SJCRH30 (cell line): ENCODE measurements at regions not wholly inside any gene's neighbourhood (a gene's known extent, or its start where the extent isn't known, plus 50 kb on each side); places are given as distances from the start of the nearest gene placed in this dataset.
"Not testable (repeated sequence)": the region's sequence is repeated elsewhere in the genome, so short reads cannot be mapped to it uniquely, and the experiment has no call there.

Source experiments
- DNase-seq, 2 experiments: peaks; one replicate each; pipeline ENCODE4 v3.0.0-alpha.2; 2015 to 2020
- H3K27ac ChIP-seq: fragments of 250-450 bp; sonication (Bioruptor Pico); 2 replicates; pipeline ENCODE4 v1.5.1; 2020; ENCODE audit warnings: mild to moderate bottlenecking, moderate library complexity
- H3K27me3 ChIP-seq: fragments of 250-450 bp; sonication (Bioruptor Pico); 2 replicates; pipeline ENCODE4 v1.5.1; 2020; ENCODE audit warnings: mild to moderate bottlenecking, moderate library complexity
- H3K36me3 ChIP-seq: fragments of 250-450 bp; sonication (Bioruptor Pico); 2 replicates; pipeline ENCODE4 v1.5.1; 2020; ENCODE audit warnings: mild to moderate bottlenecking, moderate library complexity
- H3K4me1 ChIP-seq: fragments of 250-450 bp; sonication (Bioruptor Pico); 2 replicates; pipeline ENCODE4 v1.5.1; 2020; ENCODE audit warnings: mild to moderate bottlenecking, moderate library complexity
- H3K4me3 ChIP-seq: fragments of 250-450 bp; sonication (Bioruptor Pico); 2 replicates; pipeline ENCODE4 v1.5.1; 2020; ENCODE audit warnings: mild to moderate bottlenecking, moderate library complexity
- H3K9me3 ChIP-seq: fragments of 250-450 bp; sonication (Bioruptor Pico); replicated peaks from 2 replicates; pipeline ENCODE4 v1.5.1; 2020; ENCODE audit warnings: mild to moderate bottlenecking, moderate library complexity

DNA sequence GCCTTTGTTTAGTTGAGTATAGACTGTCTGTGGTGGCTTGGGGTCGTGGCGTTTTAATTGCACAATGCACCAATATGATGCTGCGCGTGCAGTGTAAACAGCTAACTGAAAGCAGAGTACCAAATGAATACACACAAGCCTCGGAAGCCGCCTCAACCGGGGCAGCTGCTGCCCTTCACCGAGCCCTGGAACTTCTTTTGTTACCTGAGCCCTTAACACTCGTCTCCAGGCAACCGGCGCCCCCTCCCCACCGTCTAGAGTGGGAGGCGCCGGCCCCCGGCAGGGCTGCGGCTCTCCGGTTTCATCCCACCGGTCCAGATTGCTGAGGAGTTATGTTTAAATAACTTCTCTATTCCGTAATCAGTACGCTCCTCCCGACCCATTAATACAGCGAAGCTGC, 173.2 kb upstream of the TBL1X start:
- peak; percentile 27 to 50 for DNase-seq
- Histone ChIP-seq H3K9me3 (no peaks in the 10 kb centered on the region), H3K4me3 (no peak overlapping the region), H3K4me1 (no peaks in the 10 kb centered on the region), H3K27ac (no peak overlapping the region), H3K36me3 (no peaks in the 10 kb centered on the region), H3K27me3 (no peaks in the 10 kb centered on the region)

GRCh38 chrX:9293051-9293496, 171.8 kb upstream of the TBL1X start:
- no peaks in the 10 kb centered on the region for H3K27me3 ChIP-seq
- H3K4me1 ChIP-seq: no peaks in the 10 kb centered on the region
- no peak for DNase-seq
- no peaks in the 10 kb centered on the region for H3K9me3 ChIP-seq
- H3K36me3 ChIP-seq: no peaks in the 10 kb centered on the region
- no peak overlapping the region for H3K4me3 ChIP-seq
- H3K27ac ChIP-seq: no peak overlapping the region

- Histone ChIP-seq H3K9me3 (no peaks in the 10 kb centered on the region), H3K36me3 (no peaks in the 10 kb centered on the region), H3K4me1 (no peaks in the 10 kb centered on the region), H3K4me3 (no peak overlapping the region), H3K27ac (no peak overlapping the region), H3K27me3 (no peaks in the 10 kb centered on the region)
- no peak for DNase-seq
These were observed 171.0 kb upstream of the TBL1X start for GRCh38 chrX:9293903-9294302.

DNA sequence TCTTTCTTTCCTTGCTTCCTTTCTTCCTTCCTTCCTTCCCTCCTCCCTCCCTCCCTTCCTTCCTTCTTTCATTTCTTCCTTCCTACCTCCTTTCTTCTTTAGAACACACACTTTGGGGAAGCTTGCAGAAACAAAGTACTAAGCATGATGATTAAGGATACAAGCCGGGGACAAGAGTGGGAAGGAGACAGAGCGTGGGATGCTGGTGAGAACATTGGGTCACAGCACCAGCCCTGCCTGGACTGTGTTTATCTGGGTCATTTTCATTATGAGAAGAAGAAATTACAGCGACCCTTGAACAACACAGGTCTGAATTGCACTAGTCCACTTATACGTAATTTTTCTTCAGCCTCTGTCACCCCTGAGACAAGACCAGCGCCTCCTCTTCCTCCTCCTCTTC, 169.3 kb upstream of the TBL1X start:
- no peaks in the 10 kb centered on the region for H3K9me3 ChIP-seq
- H3K36me3 ChIP-seq: no peaks in the 10 kb centered on the region
- no peak for DNase-seq
- no peak overlapping the region for H3K4me3 ChIP-seq
- no peaks in the 10 kb centered on the region for H3K4me1 ChIP-seq
- no peaks in the 10 kb centered on the region for H3K27me3 ChIP-seq
- no peak overlapping the region for H3K27ac ChIP-seq

- Histone ChIP-seq H3K9me3 (no peaks in the 10 kb centered on the region), H3K27me3 (no peaks in the 10 kb centered on the region), H3K27ac (no peak overlapping the region), H3K36me3 (no peaks in the 10 kb centered on the region), H3K4me3 (no peak overlapping the region), H3K4me1 (no peaks in the 10 kb centered on the region)
- no peak for DNase-seq
These were observed 166.6 kb upstream of the TBL1X start for GRCh38 chrX:9298221-9298620.

DNA sequence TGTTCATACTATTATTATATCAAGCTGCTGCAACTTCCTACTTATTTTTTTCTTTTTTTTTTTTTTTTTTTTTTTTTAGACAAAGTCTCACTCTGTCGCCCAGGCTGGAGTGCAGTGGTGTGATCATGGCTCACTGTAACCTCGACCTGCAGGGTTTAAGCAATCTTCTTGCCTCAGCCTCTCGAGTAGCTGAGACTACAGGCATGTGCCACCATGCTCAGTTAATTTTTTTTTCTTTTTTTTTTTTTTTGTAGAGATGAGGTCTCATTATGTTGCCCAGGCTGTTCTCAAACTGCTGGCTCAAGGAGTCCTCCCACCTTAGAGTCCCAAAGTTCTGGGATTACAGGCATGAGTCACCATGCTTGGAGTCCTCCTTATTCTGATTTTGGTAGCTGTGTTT, 165.2 kb upstream of the TBL1X start:
- not testable (repeated sequence) for H3K27me3 ChIP-seq, H3K27ac ChIP-seq, H3K4me3 ChIP-seq, H3K9me3 ChIP-seq, H3K36me3 ChIP-seq, H3K4me1 ChIP-seq, DNase-seq

DNA sequence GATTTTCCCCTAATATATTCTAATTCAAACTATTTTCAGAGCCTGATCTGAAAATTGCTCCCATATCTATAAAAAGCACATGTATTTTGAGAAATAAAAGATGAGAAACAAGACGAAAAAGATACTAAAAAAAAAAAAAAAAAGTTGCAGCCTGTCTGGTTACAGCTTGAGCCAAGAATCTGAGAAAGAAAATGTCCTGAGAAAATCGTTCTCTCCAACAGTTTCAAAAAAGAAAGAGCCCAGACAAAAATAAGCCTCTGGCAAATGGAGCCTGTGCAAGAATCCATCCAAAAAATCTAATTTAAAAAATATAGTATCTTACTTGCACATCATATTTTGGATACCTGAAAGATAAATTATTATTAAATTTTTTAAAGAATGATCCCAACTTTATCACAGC, 163.0 kb upstream of the TBL1X start:
- Histone ChIP-seq H3K27me3 (no peaks in the 10 kb centered on the region), H3K36me3 (no peaks in the 10 kb centered on the region), H3K4me1 (no peaks in the 10 kb centered on the region), H3K4me3 (no peak overlapping the region), H3K27ac (no peak overlapping the region), H3K9me3 (no peaks in the 10 kb centered on the region)
- no peak for DNase-seq

DNA sequence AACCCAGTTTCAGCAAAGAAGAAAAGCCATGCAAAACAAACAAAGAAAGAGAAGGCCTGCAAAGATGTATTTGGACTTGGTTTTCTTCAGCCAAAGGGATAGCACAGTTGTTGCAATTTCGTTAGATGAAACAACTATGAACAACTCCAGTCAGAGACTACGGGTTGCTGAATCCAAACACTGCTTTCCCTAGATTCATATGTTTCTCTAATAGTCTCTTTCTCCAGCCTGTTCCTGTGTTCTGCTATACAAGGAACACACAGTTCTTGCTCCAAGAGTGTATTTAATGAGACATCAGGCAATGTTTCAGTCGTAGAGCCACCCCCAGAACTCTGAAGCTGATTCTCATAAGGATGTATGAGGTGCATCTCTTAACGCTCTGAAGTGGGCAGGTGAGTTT, 162.5 kb upstream of the TBL1X start:
- H3K4me3 ChIP-seq: no peak overlapping the region
- H3K36me3 ChIP-seq: no peaks in the 10 kb centered on the region
- no peaks in the 10 kb centered on the region for H3K9me3 ChIP-seq
- no peaks in the 10 kb centered on the region for H3K27me3 ChIP-seq
- no peak overlapping the region for H3K27ac ChIP-seq
- no peak for DNase-seq
- no peaks in the 10 kb centered on the region for H3K4me1 ChIP-seq

GRCh38 chrX:9308426-9308825, 156.4 kb upstream of the TBL1X start:
- no peak for DNase-seq
- Histone ChIP-seq H3K9me3 (no peaks in the 10 kb centered on the region), H3K36me3 (no peaks in the 10 kb centered on the region), H3K27me3 (no peaks in the 10 kb centered on the region), H3K27ac (no peak overlapping the region), H3K4me1 (no peaks in the 10 kb centered on the region), H3K4me3 (no peak overlapping the region)

- no peak overlapping the region for H3K27ac ChIP-seq
- H3K4me3 ChIP-seq: no peak overlapping the region
- no peak for DNase-seq
- H3K9me3 ChIP-seq: no peaks in the 10 kb centered on the region
- H3K36me3 ChIP-seq: no peaks in the 10 kb centered on the region
- no peaks in the 10 kb centered on the region for H3K4me1 ChIP-seq
- H3K27me3 ChIP-seq: no peaks in the 10 kb centered on the region
These were observed 154.2 kb upstream of the TBL1X start for GRCh38 chrX:9310616-9311015.

DNA sequence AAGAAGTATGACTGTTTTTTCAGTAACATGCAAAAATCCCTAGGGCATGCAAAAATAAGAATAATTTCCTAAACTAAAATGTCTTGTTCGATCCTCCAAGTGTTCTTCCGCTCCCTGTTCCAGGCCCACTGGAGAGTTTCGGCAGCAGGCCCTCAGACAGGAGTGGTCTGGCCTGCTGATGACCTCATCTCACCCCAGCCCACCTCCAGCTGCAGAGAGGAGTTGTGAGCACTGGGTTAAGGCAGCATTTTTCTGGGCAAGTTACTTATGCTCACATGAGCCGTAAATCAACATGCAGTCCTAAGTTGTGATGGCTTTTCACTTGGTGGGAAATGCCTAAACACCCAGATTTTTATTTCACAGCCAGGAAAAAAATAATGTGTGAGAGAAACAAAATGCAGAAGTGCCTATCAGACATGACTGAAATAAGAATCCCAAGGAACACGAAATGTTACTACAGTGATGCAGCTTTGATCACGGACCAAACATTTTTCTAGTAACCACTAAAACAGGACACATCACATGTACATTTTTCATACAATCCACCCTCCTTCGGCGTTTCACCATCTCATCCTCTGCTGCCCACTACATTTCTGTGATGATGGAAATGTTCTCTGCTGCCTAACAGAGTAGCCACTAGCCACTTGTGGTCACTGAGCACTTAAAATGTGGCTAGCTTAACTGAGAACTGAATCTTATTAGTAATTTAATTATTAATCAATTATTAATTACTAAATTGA, 153.3 kb upstream of the TBL1X start:
- H3K4me3 ChIP-seq: no peak overlapping the region
- H3K9me3 ChIP-seq: no peaks in the 10 kb centered on the region
- H3K4me1 ChIP-seq: no peaks in the 10 kb centered on the region
- H3K27ac ChIP-seq: no peak overlapping the region
- no peaks in the 10 kb centered on the region for H3K36me3 ChIP-seq
- H3K27me3 ChIP-seq: no peaks in the 10 kb centered on the region
- no peak for DNase-seq

DNA sequence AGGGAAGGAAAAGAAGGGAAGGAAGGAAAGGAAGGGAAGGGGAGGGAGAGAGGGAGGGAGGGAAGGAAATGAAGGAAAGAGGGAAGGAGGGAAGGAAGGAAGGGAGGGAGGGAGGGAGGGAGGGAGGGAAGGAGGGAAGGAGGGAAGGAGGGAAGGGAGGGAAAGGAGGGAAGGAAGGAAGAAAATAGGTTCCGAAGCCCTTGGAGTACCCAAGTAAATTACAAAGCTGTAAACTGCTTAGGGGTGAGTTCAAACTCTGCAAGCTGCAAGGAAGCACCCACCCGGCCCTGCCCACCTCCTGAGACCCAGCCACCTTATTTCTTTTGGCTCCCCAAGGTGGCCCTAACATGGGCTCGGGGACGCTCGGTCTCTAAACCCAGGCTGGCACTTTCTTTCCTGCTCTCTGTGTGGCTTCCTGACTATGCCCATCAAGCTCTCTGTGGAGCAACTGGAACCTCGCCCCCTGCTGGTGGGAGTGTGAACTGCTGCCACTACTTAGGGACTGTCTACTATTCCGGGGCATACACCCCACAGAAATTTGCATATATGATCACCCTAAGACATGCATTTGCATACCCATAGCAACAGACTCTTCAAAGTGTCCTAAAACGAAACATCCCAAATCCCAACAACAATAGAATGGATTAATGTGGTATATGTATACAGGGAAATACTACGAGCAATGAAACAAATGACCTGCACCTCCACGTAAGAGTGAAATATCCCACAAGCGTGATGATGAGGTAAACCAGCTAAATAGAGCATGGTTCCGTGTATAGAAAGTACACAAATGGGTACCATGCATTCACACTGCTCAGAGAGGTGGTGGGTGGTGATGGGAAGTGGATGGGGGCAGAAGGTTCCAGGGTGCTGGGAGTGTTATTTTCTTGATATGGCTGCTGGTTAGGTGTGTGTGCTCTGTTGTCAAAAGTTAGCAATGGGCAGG, 151.7 kb upstream of the TBL1X start:
- no peak overlapping the region for H3K4me3 ChIP-seq
- no peaks in the 10 kb centered on the region for H3K27me3 ChIP-seq
- peak; percentile 48 to 77 for DNase-seq
- H3K4me1 ChIP-seq: no peaks in the 10 kb centered on the region
- no peaks in the 10 kb centered on the region for H3K9me3 ChIP-seq
- no peaks in the 10 kb centered on the region for H3K36me3 ChIP-seq
- no peak overlapping the region for H3K27ac ChIP-seq

DNA sequence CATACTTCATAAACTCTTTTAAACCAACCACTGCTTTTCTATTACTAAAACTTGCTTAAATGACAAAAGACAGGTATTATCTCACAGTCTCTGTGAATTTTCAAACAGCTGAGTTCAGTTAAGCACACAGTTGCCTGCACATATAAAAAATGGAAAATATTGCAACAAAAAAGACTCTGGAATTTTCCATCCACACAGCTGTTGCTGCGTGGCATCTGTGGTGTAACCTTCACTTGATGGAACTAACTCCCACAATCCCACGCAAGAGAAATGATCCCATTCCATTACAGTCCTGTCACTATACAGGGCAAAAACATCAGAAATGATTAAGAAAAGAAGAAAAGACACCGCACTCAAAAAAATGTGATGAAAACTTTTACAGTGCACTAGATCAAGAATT, 149.8 kb upstream of the TBL1X start:
- Histone ChIP-seq H3K9me3 (no peaks in the 10 kb centered on the region), H3K4me1 (no peaks in the 10 kb centered on the region), H3K27me3 (no peaks in the 10 kb centered on the region), H3K4me3 (no peak overlapping the region), H3K36me3 (no peaks in the 10 kb centered on the region), H3K27ac (no peak overlapping the region)
- peak in 1 of 2 experiments; percentile 17 for DNase-seq

DNA sequence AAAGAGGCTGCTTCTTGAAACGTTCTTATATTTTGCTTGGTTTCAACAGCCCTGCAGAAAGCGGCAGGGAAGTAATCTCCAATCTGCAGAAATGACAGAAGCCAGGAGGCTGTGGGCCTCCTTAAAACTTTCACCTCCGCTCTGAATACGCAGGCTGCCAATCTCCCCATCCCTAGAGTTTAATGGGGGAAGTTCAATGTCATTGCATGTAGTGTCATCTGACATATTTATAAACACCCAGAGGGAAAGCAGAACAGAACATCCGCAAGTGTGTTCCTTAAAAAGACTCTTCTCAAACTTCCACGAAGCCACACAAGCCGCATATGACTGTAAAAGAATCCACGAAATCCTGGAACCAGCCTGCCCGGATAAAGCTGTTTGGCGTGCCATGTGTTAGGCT, 148.8 kb upstream of the TBL1X start:
- H3K4me3 ChIP-seq: no peak overlapping the region
- H3K27ac ChIP-seq: no peak overlapping the region
- no peaks in the 10 kb centered on the region for H3K9me3 ChIP-seq
- no peaks in the 10 kb centered on the region for H3K4me1 ChIP-seq
- no peaks in the 10 kb centered on the region for H3K36me3 ChIP-seq
- H3K27me3 ChIP-seq: no peaks in the 10 kb centered on the region
- no peak for DNase-seq

GRCh38 chrX:9317176-9317575, 147.7 kb upstream of the TBL1X start:
- Histone ChIP-seq H3K27me3 (no peaks in the 10 kb centered on the region), H3K36me3 (no peaks in the 10 kb centered on the region), H3K4me1 (no peaks in the 10 kb centered on the region), H3K4me3 (no peak overlapping the region), H3K9me3 (no peaks in the 10 kb centered on the region), H3K27ac (no peak overlapping the region)
- no peak for DNase-seq
